GM23338 (cell line): ENCODE measurements at regions not wholly inside any gene's neighbourhood (a gene's known extent, or its start where the extent isn't known, plus 50 kb on each side); places are given as distances from the start of the nearest gene placed in this dataset.

Experiments
- CREB1 ChIP-seq: fragments of 250-450 bp; sonication (Bioruptor Pico); IDR thresholded peaks from 2 replicates; pipeline ENCODE4 v1.5.0; 2020; ENCODE audit warnings: low read depth, mild to moderate bottlenecking, moderate library complexity
- EZH2 ChIP-seq: fragments of 200-600 bp; sonication (generic); IDR thresholded peaks from one replicate; pipeline ENCODE4 v1.8.0; 2017; ENCODE audit warnings: antibody characterized with exemption, mild to moderate bottlenecking, low read depth; ENCODE audit not compliant: unreplicated experiment
- EZH2phosphoT487 ChIP-seq: fragments of 200-600 bp; sonication (generic); IDR thresholded peaks from one replicate; pipeline ENCODE4 v1.8.1; 2018; ENCODE audit warnings: antibody characterized with exemption; ENCODE audit not compliant: unreplicated experiment
- JUNB ChIP-seq: IDR thresholded peaks from one replicate; pipeline ENCODE4 v1.6.1; 2016; ENCODE audit warnings: antibody characterized with exemption; ENCODE audit not compliant: unreplicated experiment
- NANOG ChIP-seq: IDR thresholded peaks from 2 replicates; pipeline ENCODE4 v1.6.1; 2016; ENCODE audit warnings: antibody characterized with exemption, borderline replicate concordance
- POLR2AphosphoS5 ChIP-seq: IDR thresholded peaks from 2 replicates; pipeline ENCODE4 v1.6.1; 2016; ENCODE audit warnings: antibody characterized with exemption, low read depth
- STAT1 ChIP-seq: IDR thresholded peaks from one replicate; pipeline ENCODE4 v1.6.1; 2016; ENCODE audit warnings: antibody characterized with exemption; ENCODE audit not compliant: unreplicated experiment
- ZNF114 ChIP-seq: fragments of 250-450 bp; sonication (Bioruptor Pico); IDR thresholded peaks from 2 replicates; pipeline ENCODE4 v1.5.0; 2020; ENCODE audit warnings: mild to moderate bottlenecking, moderate library complexity
- TF ChIP-seq, protein P1 (sequence below), 2 experiments: fragments of 200-600 bp in 1 of 2; sonication (generic) in 1 of 2; conservative IDR thresholded peaks; 2 replicates each; pipeline versions ENCODE4 v1.5.1 to v1.6.1; 2016 to 2017; ENCODE audit warnings: antibody characterized with exemption in 2 of 2, low read depth in 2 of 2, mild to moderate bottlenecking in 2 of 2, moderate library complexity in 1 of 2
- TF ChIP-seq, protein P2 (sequence below): IDR thresholded peaks from one replicate; pipeline ENCODE4 v1.6.1; 2018; ENCODE audit warnings: antibody characterized with exemption; ENCODE audit not compliant: unreplicated experiment
- TF ChIP-seq, protein P3 (sequence below): fragments of 250-450 bp; sonication (Bioruptor Pico); IDR thresholded peaks from 2 replicates; pipeline ENCODE4 v1.5.0; 2020; ENCODE audit warnings: mild to moderate bottlenecking, moderate library complexity
- TF ChIP-seq, protein P4 (sequence below): IDR thresholded peaks from 2 replicates; pipeline ENCODE4 v1.6.1; 2016; ENCODE audit warnings: antibody characterized with exemption

DNA sequence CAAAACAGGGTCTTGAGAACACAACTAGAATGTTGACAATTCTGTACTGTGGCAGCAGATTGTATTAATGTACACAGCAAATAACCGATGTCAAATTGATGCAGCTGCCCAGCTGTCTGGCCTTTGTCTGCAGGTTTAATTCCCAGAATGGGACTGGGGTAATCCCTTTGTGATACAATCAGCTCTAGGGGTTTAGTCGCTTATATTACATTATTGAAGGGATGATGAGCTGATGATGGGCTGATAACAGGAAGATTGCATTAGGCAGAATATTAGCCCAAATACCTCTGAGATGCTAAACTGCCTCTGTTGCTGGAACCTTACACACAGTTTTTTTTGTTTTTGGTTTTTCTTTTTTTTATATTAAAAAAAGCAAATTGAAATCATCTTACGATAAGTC is 265.0 kb downstream of the RBM26 start:
- TF ChIP-seq, protein P1, sequence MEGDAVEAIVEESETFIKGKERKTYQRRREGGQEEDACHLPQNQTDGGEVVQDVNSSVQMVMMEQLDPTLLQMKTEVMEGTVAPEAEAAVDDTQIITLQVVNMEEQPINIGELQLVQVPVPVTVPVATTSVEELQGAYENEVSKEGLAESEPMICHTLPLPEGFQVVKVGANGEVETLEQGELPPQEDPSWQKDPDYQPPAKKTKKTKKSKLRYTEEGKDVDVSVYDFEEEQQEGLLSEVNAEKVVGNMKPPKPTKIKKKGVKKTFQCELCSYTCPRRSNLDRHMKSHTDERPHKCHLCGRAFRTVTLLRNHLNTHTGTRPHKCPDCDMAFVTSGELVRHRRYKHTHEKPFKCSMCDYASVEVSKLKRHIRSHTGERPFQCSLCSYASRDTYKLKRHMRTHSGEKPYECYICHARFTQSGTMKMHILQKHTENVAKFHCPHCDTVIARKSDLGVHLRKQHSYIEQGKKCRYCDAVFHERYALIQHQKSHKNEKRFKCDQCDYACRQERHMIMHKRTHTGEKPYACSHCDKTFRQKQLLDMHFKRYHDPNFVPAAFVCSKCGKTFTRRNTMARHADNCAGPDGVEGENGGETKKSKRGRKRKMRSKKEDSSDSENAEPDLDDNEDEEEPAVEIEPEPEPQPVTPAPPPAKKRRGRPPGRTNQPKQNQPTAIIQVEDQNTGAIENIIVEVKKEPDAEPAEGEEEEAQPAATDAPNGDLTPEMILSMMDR (conservative IDR thresholded peaks at IDR 0.05; ENCODE audit: low read depth in 2 of 2) = no peak
- no peak for TF ChIP-seq POLR2AphosphoS5
- no peak for TF ChIP-seq ZNF114
- TF ChIP-seq, protein P2, sequence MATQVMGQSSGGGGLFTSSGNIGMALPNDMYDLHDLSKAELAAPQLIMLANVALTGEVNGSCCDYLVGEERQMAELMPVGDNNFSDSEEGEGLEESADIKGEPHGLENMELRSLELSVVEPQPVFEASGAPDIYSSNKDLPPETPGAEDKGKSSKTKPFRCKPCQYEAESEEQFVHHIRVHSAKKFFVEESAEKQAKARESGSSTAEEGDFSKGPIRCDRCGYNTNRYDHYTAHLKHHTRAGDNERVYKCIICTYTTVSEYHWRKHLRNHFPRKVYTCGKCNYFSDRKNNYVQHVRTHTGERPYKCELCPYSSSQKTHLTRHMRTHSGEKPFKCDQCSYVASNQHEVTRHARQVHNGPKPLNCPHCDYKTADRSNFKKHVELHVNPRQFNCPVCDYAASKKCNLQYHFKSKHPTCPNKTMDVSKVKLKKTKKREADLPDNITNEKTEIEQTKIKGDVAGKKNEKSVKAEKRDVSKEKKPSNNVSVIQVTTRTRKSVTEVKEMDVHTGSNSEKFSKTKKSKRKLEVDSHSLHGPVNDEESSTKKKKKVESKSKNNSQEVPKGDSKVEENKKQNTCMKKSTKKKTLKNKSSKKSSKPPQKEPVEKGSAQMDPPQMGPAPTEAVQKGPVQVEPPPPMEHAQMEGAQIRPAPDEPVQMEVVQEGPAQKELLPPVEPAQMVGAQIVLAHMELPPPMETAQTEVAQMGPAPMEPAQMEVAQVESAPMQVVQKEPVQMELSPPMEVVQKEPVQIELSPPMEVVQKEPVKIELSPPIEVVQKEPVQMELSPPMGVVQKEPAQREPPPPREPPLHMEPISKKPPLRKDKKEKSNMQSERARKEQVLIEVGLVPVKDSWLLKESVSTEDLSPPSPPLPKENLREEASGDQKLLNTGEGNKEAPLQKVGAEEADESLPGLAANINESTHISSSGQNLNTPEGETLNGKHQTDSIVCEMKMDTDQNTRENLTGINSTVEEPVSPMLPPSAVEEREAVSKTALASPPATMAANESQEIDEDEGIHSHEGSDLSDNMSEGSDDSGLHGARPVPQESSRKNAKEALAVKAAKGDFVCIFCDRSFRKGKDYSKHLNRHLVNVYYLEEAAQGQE = no peak
- TF ChIP-seq EZH2 = no peak
- no peak for TF ChIP-seq CREB1 (CRISPR knock-in tag)
- no peak for TF ChIP-seq NANOG
- no peak for TF ChIP-seq STAT1
- no peak for TF ChIP-seq EZH2phosphoT487
- TF ChIP-seq, protein P3, sequence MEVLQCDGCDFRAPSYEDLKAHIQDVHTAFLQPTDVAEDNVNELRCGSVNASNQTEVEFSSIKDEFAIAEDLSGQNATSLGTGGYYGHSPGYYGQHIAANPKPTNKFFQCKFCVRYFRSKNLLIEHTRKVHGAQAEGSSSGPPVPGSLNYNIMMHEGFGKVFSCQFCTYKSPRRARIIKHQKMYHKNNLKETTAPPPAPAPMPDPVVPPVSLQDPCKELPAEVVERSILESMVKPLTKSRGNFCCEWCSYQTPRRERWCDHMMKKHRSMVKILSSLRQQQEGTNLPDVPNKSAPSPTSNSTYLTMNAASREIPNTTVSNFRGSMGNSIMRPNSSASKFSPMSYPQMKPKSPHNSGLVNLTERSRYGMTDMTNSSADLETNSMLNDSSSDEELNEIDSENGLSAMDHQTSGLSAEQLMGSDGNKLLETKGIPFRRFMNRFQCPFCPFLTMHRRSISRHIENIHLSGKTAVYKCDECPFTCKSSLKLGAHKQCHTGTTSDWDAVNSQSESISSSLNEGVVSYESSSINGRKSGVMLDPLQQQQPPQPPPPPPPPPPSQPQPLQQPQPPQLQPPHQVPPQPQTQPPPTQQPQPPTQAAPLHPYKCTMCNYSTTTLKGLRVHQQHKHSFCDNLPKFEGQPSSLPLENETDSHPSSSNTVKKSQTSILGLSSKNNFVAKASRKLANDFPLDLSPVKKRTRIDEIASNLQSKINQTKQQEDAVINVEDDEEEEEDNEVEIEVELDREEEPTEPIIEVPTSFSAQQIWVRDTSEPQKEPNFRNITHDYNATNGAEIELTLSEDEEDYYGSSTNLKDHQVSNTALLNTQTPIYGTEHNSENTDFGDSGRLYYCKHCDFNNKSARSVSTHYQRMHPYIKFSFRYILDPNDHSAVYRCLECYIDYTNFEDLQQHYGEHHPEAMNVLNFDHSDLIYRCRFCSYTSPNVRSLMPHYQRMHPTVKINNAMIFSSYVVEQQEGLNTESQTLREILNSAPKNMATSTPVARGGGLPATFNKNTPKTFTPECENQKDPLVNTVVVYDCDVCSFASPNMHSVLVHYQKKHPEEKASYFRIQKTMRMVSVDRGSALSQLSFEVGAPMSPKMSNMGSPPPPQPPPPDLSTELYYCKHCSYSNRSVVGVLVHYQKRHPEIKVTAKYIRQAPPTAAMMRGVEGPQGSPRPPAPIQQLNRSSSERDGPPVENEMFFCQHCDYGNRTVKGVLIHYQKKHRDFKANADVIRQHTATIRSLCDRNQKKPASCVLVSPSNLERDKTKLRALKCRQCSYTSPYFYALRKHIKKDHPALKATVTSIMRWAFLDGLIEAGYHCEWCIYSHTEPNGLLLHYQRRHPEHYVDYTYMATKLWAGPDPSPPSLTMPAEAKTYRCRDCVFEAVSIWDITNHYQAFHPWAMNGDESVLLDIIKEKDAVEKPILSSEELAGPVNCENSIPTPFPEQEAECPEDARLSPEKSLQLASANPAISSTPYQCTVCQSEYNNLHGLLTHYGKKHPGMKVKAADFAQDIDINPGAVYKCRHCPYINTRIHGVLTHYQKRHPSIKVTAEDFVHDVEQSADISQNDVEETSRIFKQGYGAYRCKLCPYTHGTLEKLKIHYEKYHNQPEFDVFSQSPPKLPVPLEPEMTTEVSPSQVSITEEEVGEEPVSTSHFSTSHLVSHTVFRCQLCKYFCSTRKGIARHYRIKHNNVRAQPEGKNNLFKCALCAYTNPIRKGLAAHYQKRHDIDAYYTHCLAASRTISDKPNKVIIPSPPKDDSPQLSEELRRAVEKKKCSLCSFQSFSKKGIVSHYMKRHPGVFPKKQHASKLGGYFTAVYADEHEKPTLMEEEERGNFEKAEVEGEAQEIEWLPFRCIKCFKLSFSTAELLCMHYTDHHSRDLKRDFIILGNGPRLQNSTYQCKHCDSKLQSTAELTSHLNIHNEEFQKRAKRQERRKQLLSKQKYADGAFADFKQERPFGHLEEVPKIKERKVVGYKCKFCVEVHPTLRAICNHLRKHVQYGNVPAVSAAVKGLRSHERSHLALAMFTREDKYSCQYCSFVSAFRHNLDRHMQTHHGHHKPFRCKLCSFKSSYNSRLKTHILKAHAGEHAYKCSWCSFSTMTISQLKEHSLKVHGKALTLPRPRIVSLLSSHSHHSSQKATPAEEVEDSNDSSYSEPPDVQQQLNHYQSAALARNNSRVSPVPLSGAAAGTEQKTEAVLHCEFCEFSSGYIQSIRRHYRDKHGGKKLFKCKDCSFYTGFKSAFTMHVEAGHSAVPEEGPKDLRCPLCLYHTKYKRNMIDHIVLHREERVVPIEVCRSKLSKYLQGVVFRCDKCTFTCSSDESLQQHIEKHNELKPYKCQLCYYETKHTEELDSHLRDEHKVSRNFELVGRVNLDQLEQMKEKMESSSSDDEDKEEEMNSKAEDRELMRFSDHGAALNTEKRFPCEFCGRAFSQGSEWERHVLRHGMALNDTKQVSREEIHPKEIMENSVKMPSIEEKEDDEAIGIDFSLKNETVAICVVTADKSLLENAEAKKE (CRISPR knock-in tag) = no peak
- TF ChIP-seq, protein P4, sequence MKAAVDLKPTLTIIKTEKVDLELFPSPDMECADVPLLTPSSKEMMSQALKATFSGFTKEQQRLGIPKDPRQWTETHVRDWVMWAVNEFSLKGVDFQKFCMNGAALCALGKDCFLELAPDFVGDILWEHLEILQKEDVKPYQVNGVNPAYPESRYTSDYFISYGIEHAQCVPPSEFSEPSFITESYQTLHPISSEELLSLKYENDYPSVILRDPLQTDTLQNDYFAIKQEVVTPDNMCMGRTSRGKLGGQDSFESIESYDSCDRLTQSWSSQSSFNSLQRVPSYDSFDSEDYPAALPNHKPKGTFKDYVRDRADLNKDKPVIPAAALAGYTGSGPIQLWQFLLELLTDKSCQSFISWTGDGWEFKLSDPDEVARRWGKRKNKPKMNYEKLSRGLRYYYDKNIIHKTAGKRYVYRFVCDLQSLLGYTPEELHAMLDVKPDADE = no peak
- TF ChIP-seq JUNB = no peak
